NCI-H2081 (cell line): ENCODE measurements at regions not wholly inside any gene's neighbourhood (a gene's known extent, or its start where the extent isn't known, plus 50 kb on each side); places are given as distances from the start of the nearest gene placed in this dataset.

Experiments
- DNase-seq, 2 experiments: peaks; one replicate each; lab custom pipeline; 2025; lab: John Stamatoyannopoulos, UW

DNA sequence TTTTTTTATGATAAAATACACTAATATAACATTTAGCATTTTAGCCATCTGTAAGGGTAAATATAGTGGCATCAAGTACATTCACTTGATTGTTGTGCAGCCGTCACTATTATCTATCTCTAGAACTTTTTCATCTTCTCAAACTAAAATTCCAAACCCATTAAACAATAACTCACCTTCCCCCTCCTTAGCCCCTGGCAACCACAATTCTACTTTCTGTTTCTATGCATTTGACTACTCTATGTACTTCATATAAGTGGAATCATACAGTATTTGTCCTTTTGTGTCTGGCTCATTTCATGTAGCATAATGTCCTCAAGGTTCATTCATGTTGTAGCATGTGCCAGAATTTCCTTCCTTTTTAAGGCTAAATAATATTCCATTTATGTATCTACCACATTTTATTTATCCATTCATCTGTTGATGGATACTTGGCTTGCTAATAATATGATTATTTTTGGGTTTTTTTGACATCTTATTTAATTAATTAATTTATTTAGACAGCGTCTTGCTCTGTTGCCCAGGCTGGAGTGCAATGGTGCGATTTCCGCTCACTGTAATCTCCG is 69.6 kb upstream of the MACF1 start:
- DNase-seq: no peak

GRCh38 chr1:39136638-39137037 is 67.9 kb upstream of the MACF1 start:
- DNase-seq: no peak

- no peak for DNase-seq
Measured at GRCh38 chr1:39139723-39140360, 64.7 kb upstream of the MACF1 start.

DNA sequence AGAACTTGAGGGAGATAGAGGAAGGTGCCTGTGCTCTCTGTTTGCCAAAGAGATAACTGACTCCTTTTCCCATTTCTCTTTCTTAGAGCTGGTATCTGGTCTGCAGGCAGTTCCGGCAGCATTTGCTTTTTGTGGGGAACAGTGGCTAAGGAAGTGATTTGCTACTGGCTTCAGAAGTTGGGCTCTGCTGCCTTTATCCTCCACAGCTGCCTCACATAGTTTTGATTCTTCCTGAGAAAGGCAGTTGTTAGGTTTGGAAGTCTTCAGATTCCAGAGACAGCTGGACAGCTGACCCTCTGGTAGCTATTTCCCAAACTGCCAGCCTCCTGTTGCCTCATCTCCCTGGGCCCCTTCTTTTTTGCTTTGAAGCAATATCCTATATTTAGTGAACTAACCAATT is 62.6 kb upstream of the MACF1 start:
- DNase-seq: no peak

- DNase-seq: no peak
Measured at GRCh38 chr1:39142401-39143060, 62.0 kb upstream of the MACF1 start.

DNA sequence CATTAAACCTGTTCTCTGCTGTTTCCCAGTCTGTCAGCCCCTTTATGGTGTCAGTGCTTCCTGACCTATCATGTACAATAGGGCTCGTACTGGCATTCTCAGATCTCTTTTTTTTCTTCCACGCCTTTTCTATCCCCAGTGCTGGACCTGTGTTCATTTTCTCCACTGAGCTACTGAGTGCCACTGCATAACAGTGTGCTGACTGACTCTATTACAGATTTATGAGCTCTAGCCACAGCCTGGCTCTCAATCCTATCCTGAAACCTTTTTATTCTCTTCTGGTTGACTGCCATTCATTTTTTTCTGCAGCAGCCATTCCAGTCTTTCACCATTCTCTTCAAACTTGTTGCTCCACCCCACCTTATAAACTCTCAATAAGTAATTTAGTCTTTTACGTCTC is 59.6 kb upstream of the MACF1 start:
- DNase-seq: no peak

DNA sequence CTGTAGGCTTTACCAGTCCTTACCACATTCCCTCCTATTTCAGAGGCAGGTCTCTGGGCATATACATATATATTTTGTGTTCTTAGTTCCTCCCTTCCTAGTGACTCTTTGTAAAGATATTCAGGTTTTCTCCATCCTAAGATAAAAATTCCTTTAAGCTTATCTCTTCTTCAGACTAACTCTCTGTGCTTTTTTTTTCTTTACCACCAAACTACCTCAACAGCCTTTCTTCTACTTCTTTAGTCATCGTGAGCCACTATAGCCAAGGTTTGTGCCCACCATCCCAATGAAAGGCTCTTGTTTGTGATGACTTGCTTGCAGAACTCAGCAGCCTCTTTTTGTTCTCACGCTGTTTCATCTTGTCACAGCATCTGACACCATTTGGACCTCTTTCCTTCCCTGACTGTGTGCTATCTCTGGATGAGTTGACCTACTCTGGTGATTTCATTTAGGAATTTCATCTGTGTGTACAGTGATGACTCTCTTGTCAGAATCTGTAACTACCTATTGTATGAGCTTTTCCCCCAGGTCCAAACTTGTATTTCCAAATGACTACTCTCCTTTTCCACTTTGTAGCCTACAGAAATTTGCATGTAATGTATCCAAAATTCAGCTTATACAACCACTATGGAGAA is 59.0 kb upstream of the MACF1 start:
- no peak for DNase-seq

GRCh38 chr1:39146681-39147080 is 57.8 kb upstream of the MACF1 start:
- no peak for DNase-seq

GRCh38 chr1:39147099-39148025 is 57.1 kb upstream of the MACF1 start:
- no peak for DNase-seq

DNA sequence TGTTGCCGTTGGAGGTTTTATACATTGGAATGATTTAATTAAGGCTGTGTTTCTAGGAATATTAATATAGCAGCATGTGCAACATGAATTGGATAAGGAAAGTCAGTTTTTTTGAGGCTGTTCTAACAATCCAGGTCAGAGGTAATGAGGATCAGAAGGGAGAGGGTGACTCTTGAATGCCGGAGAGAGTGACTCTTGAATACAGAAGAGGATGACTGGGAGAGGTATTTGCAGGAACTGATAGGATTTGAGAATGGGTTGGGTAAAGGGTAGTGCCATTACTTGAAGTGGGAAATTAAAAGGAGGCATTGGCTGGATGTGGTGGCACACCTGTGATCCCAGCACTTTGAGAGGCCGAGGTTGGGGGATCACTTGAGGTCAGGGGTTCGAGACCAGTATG is 55.6 kb upstream of the MACF1 start:
- no peak for DNase-seq

GRCh38 chr1:39149509-39149908 is 55.0 kb upstream of the MACF1 start:
- no peak for DNase-seq

- DNase-seq: no peak
Measured at GRCh38 chr1:39150779-39151178, 53.7 kb upstream of the MACF1 start.

DNA sequence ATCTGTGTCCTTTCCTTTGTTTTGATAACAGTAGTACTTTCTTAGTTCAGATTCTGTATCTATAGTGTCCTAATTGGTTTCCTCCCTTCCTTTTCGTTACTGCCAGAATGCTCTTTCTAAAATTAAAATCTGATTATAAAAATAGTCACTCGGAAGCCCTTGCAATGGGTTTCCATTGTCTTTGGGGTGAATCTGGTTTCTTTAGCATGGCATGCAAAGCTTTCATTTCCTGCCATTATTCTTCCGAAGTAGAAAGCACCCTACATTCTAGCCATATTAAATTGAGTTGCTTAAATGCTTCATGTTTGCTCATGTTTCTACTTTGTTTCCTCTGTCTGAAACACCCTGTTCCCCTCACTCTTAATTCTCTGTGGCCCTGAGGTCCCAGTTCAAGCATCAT is 53.2 kb upstream of the MACF1 start:
- DNase-seq: no peak

GRCh38 chr1:39152923-39153322 is 51.6 kb upstream of the MACF1 start:
- no peak for DNase-seq

- no peak for DNase-seq
Measured at GRCh38 chr1:39153684-39154083, 50.8 kb upstream of the MACF1 start.

DNA sequence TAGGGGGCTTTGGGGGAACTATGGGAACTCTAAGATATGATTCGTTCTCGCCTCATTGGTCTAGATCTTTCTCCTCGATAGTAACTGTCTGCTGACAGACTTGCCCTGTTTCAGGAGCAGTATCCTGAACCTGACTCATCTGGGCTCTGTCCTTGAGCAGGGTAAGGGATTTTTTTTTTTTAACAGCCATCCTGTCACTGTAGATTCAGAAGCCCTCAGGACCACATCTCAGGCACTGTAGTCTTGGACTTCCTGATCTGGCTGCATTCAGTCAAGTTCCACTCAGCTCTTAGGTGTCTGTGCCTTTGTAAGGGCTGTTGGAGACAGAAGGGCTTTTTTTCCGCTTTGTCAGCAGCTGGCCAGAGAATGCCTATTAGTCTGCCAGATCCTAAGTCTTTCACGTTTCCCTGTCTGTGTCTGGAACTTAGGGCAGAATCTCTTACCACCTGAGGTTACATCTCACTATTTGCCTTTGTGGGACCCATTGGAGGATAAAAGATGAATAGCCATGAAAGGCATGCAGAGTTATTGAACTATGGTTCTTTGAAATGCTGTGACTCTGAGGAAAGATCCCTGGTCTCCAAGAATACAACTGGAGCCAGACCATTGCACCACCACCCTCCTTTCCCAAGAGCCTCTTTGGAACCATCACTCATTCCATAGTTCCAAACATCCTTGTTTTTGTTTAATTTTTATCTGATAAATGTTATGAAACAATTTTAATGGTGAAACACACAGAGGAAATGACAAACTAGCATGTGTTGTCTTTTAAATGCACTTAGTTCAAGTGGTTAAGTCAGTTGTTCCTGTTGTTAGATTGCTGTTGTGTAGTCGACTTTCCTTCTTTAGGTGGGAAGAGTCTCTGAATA is 49.7 kb upstream of the MACF1 start:
- DNase-seq: no peak
